Retina (tissue), 1 donor: ENCODE measurements at regions not wholly inside any gene's neighbourhood (a gene's known extent, or its start where the extent isn't known, plus 50 kb on each side); places are given as distances from the start of the nearest gene placed in this dataset.

Experiments used
- DNase-seq: peaks from one replicate; pipeline ENCODE4 v3.0.0-alpha.2; 2016

- no peak for DNase-seq
Observed at GRCh38 chr6:148177589-148178233, 164.9 kb upstream of the SASH1 start.

- no peak for DNase-seq
Observed at GRCh38 chr6:148179786-148180185, 162.9 kb upstream of the SASH1 start.

GRCh38 chr6:148182378-148182777 lies 160.3 kb upstream of the SASH1 start:
- DNase-seq, result no peak

- DNase-seq, result no peak
Observed at GRCh38 chr6:148183776-148184175, 158.9 kb upstream of the SASH1 start.

GRCh38 chr6:148186916-148187315 lies 155.7 kb upstream of the SASH1 start:
- no peak for DNase-seq

GRCh38 chr6:148192310-148192709 lies 150.3 kb upstream of the SASH1 start:
- no peak for DNase-seq

- no peak for DNase-seq
Observed at GRCh38 chr6:148193063-148193680, 149.5 kb upstream of the SASH1 start.

DNA sequence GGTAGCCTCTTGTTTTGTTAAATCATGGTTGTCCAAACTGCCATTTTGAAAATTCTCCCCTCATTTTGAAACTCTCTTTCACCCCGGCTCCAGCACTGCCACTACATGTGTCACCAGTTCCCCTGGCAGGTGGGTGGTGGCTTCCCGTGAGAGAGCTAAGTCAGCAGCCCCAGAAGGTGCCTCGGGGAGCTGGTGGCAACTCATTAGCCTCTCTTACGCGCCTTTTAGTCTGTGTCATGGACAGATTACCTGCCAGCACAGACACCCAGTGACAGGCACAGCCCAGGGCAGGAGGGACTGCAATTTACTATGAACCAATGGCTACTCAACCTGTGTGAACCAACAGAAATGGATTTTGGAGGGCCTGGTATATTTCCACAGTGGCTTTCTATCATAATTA lies 147.1 kb upstream of the SASH1 start:
- DNase-seq, result no peak

- DNase-seq, result no peak
Observed at GRCh38 chr6:148199584-148199983, 143.1 kb upstream of the SASH1 start.

DNA sequence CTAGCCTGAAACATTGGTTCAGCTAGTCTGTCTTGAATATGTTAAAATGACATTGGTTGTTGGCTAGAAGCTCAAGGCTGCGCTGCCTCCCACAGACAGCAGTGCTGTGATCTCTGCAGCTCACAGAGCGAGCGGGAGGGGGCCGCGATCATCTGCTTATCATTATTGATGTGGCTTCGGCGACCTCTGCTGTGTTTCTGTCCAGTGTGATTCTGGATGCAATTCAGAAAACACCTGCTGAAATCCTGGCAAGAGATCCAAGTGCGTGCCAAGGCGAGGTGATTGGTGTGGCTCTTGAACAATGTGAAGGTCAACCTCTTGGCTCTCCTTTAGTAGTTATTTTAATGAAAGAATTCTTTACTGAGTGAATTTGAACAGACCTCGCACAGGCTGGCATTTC lies 142.3 kb upstream of the SASH1 start:
- DNase-seq, result peak; percentile 31

- DNase-seq, result no peak
Observed at GRCh38 chr6:148200781-148201180, 141.9 kb upstream of the SASH1 start.

DNA sequence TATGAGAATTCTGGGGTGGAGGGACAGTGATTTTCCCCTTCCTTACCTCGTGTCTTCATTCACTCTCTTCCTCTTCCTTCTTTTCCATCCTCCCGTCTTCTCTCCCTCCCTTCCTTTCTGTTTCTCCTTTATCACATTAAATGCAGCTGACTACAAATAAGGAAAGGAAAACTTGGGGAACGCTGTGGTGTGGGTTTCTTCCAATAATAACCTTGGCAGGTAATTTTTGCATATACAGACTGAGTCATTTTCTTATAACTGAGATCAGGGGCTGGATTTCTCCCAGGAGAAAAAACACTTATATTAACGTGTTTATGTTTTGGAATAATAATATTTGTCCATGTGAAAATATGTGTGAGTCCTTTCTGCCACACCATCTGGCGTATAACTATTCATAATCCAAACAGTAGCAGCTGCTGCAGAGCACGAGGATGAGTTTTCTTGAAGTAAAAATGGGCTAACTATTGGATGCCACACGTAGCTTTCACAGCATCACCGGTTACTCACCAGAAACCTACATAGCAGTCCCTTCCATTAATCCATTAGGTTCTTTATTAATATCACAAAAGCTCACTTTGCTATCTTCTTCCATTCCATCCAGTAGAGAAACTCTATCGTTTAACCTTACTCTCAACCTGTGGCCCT lies 139.2 kb upstream of the SASH1 start:
- no peak for DNase-seq

DNA sequence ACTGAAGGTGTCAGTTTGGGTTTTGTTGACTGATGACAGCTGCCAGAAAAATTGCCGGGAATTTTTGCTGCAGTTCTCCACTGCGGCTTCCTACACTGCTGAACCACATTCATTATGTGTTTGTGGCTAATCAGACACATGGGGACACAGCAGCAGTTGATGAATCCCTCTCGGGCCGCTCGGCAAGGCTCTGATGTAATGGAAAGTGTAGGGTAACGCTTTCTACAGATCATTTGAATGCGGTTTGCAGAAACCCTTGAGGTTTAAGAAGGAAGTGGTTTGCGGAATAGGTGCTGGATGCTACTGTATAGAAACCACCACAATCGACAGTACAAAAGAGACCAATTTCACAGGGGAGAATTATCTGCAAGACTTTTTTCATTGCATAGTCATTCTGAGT lies 138.7 kb upstream of the SASH1 start:
- peak; percentile 15 for DNase-seq

DNA sequence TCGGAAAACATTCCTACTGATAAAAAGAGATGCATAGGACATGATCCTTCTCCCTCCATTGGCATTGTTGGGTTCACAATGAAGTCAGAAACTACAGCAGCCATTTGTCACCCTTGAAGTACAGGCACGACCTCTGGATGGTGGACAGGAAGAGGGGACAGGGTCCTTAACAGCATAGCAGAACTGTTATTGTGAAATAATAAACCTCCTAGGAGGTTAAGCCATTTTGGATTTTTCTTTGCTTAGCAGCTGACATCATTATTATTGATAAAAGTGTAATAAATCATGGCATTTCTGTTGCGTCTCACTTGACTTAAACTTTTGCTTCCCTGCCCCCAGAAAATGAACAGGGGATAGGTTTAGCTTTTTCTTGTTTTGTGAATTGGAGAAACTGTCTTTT lies 134.3 kb upstream of the SASH1 start:
- no peak for DNase-seq

- DNase-seq, result no peak
Observed at GRCh38 chr6:148211777-148212324, 130.8 kb upstream of the SASH1 start.

- DNase-seq, result no peak
Observed at GRCh38 chr6:148212366-148212765, 130.3 kb upstream of the SASH1 start.

- DNase-seq, result no peak
Observed at GRCh38 chr6:148213366-148213765, 129.3 kb upstream of the SASH1 start.

- no peak for DNase-seq
Observed at GRCh38 chr6:148214667-148215066, 128.0 kb upstream of the SASH1 start.

DNA sequence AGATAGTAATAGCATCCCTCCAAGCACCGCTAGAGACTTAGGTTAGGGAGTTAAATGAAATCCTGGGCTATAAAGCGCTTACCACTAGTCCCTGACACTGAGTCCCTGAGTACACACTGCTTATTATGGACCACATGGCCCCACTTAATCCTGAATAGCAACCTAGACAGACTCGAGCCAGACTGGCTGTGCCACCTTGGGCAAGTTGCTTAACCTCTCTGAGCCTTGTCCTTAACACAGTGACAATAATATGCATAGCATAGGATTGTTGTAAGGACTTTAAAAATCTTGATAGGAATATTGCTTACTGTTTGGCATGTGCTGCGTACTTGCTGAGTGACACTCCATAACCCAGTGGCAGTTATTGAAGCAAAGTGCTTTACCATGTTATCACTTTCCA lies 125.6 kb upstream of the SASH1 start:
- no peak for DNase-seq

DNA sequence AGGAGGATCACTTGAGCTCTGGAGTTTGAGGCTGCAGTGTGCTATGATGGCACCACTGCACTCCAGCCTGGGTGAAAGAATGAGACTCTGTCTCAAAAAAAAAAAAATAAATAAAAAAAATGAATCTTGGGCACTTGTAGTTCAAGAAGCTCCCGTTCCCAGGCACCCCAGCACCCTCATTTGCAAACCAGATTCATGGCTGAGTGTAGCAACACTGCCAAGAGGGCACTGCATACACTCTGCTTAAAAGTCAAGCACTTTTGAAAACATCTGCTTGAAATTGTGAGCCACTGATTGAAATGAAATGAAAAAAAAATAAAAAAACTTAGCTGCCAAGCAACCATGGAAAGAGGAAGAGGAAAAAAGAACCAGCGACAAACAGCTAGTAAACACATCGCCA lies 124.7 kb upstream of the SASH1 start:
- DNase-seq, result no peak

DNA sequence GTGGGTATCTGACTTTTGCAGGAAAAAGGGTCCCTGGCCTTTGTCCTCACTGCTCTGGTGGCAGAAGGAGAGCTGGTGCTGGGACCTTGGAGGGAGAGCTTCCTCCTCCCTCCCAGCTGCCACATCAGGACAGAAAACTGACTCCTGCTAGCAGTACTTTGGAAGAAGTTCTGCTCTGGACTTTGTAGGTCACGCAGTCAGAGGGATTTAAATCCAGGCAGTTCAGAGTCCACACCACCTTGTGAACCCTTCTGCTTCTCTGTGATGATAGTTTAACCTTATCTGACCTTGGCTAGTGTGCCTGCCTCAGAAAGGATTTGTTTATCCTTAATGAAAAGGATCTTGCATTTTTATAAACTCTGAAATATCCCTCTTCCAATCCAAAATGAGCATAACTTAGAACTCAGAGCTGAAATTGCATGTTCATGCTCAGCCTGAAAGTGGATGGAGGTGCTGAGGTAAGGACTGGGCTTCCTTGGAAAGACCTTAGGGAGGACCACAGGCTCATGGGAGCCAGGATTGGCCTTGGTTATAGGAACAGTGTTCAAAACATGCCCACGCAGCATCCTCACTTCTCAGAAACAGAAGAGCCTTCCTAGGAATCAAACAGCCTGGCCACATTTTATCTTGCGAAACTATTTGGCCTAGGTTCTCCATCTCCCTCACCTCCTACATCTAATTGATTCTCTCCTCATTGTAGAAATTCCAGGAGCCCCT lies 123.9 kb upstream of the SASH1 start:
- no peak for DNase-seq

- DNase-seq, result peak; percentile 47
Observed at GRCh38 chr6:148221196-148221979, 121.2 kb upstream of the SASH1 start.

GRCh38 chr6:148222376-148222775 lies 120.3 kb upstream of the SASH1 start:
- no peak for DNase-seq
